Sigmoid colon (tissue), 4 donors: ENCODE measurements at regions not wholly inside any gene's neighbourhood (a gene's known extent, or its start where the extent isn't known, plus 50 kb on each side); places are given as distances from the start of the nearest gene placed in this dataset.

Experiments
- CTCF ChIP-seq, 4 experiments: fragments of 450-650 bp in 3 of 4; fragments of 200-600 bp in 1 of 4; IDR thresholded peaks; one replicate each; pipeline ENCODE4 v1.5.1; 2016 to 2019; ENCODE audit warnings: antibody characterized with exemption in 4 of 4, mild to moderate bottlenecking in 3 of 4, moderate library complexity in 2 of 4
- EP300 ChIP-seq, 4 donors: sonication (generic); formaldehyde crosslinking; IDR thresholded peaks; one replicate each; pipeline ENCODE4 v1.6.1; 2017; ENCODE audit warnings: antibody characterized with exemption in 4 of 4
- POLR2A ChIP-seq, 2 donors: fragments of 450-650 bp; IDR thresholded peaks; one replicate each; pipeline ENCODE4 v1.6.1; 2016; ENCODE audit warnings: antibody characterized with exemption in 2 of 2, mild to moderate bottlenecking in 2 of 2, moderate library complexity in 2 of 2
- POLR2AphosphoS5 ChIP-seq, 4 donors: sonication (generic); formaldehyde crosslinking; IDR thresholded peaks; one replicate each; pipeline ENCODE4 v1.6.1; 2017; ENCODE audit warnings: antibody characterized with exemption in 4 of 4

GRCh38 chr11:111095327-111095726 is 150.2 kb upstream of the POU2AF2 start:
- TF ChIP-seq CTCF (IDR thresholded peaks at IDR 0.05) (no peak), POLR2AphosphoS5 (IDR thresholded peaks at IDR 0.05) (no peak), EP300 (IDR thresholded peaks at IDR 0.05) (no peak), POLR2A (IDR thresholded peaks at IDR 0.05) (no peak)
